ENCODE measurements at regions not wholly inside any gene's neighbourhood (a gene's known extent, or its start where the extent isn't known, plus 50 kb on each side); places are given as distances from the start of the nearest gene placed in this dataset.

DNA sequence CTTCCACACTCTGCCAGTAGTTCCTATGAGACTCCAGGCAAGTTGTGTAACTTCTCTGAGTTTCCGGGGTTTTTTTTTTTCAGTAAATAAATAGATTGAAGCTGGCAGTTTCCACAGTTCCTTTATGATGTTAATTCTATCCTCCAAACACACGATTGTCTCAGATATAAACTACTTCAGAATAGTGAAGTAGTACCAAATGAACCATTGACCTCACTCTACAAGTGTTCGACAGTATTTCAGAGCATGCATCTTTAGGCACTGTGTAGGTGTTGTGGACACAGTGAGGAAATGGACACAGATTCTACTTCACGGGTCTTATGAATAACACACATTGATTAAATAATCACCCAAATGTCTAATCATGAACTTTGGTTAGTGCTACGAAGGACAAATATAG is 136.1 kb upstream of the IGSF10 start:
- TF ChIP-seq FOXK1 (CRISPR knock-in tag; IDR thresholded peaks at IDR 0.05; ENCODE audit: borderline replicate concordance) (no peak), TBP (optimal IDR thresholded peaks at IDR 0.05; ENCODE audit: low read depth, low read length) (no peak), FOXM1 (IDR thresholded peaks at IDR 0.05; ENCODE audit: low read depth) (no peak), FOXM1 (CRISPR knock-in tag; IDR thresholded peaks at IDR 0.05; ENCODE audit: low read depth) (no peak), MAFK (IDR thresholded peaks at IDR 0.05; ENCODE audit: low read length) (no peak), MXI1 (IDR thresholded peaks at IDR 0.05; ENCODE audit: low read depth, low read length) (no peak), ERF (CRISPR knock-in tag; IDR thresholded peaks at IDR 0.05) (no peak), PHB2 (IDR thresholded peaks at IDR 0.05; ENCODE audit: low read depth) (no peak), NFE2L1 (tag; IDR thresholded peaks at IDR 0.05; ENCODE audit: borderline replicate concordance, low read depth) (no peak)
- TF ChIP-seq, protein P1, sequence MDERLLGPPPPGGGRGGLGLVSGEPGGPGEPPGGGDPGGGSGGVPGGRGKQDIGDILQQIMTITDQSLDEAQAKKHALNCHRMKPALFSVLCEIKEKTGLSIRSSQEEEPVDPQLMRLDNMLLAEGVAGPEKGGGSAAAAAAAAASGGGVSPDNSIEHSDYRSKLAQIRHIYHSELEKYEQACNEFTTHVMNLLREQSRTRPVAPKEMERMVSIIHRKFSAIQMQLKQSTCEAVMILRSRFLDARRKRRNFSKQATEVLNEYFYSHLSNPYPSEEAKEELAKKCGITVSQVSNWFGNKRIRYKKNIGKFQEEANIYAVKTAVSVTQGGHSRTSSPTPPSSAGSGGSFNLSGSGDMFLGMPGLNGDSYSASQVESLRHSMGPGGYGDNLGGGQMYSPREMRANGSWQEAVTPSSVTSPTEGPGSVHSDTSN (CRISPR knock-in tag; IDR thresholded peaks at IDR 0.05; ENCODE audit: low read depth) = no peak
- TF ChIP-seq, protein P1 (tag; conservative IDR thresholded peaks at IDR 0.05; ENCODE audit: low read depth) = no peak
- TF ChIP-seq, protein P2, sequence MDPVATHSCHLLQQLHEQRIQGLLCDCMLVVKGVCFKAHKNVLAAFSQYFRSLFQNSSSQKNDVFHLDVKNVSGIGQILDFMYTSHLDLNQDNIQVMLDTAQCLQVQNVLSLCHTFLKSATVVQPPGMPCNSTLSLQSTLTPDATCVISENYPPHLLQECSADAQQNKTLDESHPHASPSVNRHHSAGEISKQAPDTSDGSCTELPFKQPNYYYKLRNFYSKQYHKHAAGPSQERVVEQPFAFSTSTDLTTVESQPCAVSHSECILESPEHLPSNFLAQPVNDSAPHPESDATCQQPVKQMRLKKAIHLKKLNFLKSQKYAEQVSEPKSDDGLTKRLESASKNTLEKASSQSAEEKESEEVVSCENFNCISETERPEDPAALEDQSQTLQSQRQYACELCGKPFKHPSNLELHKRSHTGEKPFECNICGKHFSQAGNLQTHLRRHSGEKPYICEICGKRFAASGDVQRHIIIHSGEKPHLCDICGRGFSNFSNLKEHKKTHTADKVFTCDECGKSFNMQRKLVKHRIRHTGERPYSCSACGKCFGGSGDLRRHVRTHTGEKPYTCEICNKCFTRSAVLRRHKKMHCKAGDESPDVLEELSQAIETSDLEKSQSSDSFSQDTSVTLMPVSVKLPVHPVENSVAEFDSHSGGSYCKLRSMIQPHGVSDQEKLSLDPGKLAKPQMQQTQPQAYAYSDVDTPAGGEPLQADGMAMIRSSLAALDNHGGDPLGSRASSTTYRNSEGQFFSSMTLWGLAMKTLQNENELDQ (CRISPR knock-in tag; IDR thresholded peaks at IDR 0.05; ENCODE audit: borderline replicate concordance) = no peak
